ENCODE measurements at regions not wholly inside any gene's neighbourhood (a gene's known extent, or its start where the extent isn't known, plus 50 kb on each side); places are given as distances from the start of the nearest gene placed in this dataset.

GRCh38 chr6:147758303-147758702, 249.8 kb downstream of the SAMD5 start:
- WGBS, 2 donors = 71 to 81% methylated on average over 2 of the region's 2 CpGs
- Histone ChIP-seq H3K4me3 (no peak overlapping the region), H3K4me1 (no peaks in the 10 kb centered on the region), H3K36me3 (no peaks in the 10 kb centered on the region), H3K27ac (no peak overlapping the region), H3K27me3 (no peaks in the 10 kb centered on the region), H3K9me3 (no peaks in the 10 kb centered on the region)
- TF ChIP-seq CTCF (IDR thresholded peaks at IDR 0.05) = no peak
- intact Hi-C loops (cut with DNase I) = no loop called here
- no peak for DNase-seq

- Histone ChIP-seq H3K9me3 (no peaks in the 10 kb centered on the region), H3K4me1 (no peaks in the 10 kb centered on the region), H3K27ac (no peak overlapping the region), H3K36me3 (no peaks in the 10 kb centered on the region), H3K27me3 (no peaks in the 10 kb centered on the region), H3K4me3 (no peak overlapping the region)
- no peak for DNase-seq
- WGBS, 2 donors = 81 to 86% methylated on average over 3 of the region's 3 CpGs
- intact Hi-C loops (cut with DNase I) = no loop called here
- no peak for TF ChIP-seq CTCF (IDR thresholded peaks at IDR 0.05)
- TF ChIP-seq POLR2A (IDR thresholded peaks at IDR 0.05) = no peak
Observed at GRCh38 chr6:147759093-147759492, 250.6 kb downstream of the SAMD5 start.

DNA sequence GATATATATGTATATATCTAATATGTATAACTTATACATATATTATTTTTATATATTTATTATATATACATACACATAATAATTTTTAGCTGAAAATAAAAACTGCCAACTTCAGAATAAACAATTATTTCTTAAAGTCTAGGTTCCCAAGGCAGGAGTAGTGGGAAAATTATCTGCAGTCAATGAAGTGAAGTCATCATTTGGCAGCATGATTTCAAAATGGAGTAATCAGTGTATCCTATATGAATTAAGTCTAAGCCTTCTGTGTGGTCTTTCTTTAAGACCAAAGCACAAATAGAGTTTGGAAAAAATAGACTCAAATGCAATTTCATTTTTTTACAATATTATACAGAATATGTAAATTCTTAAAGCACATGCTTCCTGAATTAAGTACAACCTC, 251.0 kb downstream of the SAMD5 start:
- TF ChIP-seq CTCF (IDR thresholded peaks at IDR 0.05) = no peak
- TF ChIP-seq POLR2A (IDR thresholded peaks at IDR 0.05) = no peak
- H3K4me1 ChIP-seq = no peaks in the 10 kb centered on the region
- H3K27ac ChIP-seq = no peak overlapping the region
- no peaks in the 10 kb centered on the region for H3K27me3 ChIP-seq
- intact Hi-C loops (cut with DNase I) = no loop called here
- H3K9me3 ChIP-seq = no peaks in the 10 kb centered on the region
- no peaks in the 10 kb centered on the region for H3K36me3 ChIP-seq
- no peak for DNase-seq
- no peak overlapping the region for H3K4me3 ChIP-seq

GRCh38 chr6:147765541-147765940, 257.1 kb downstream of the SAMD5 start:
- Histone ChIP-seq H3K27me3 (no peaks in the 10 kb centered on the region), H3K4me1 (peaks cover 0 to 18% (median 0%) of the 10 kb centered on the region in 3 donors), H3K27ac (no peak overlapping the region), H3K9me3 (no peaks in the 10 kb centered on the region), H3K36me3 (no peaks in the 10 kb centered on the region), H3K4me3 (no peak overlapping the region)
- 41 to 43% methylated on average over 5 of the region's 5 CpGs for WGBS, 2 donors
- TF ChIP-seq POLR2A (IDR thresholded peaks at IDR 0.05) (no peak), CTCF (IDR thresholded peaks at IDR 0.05) (no peak)
- DNase-seq = no peak
- intact Hi-C loops (cut with DNase I) = no loop called here

- H3K27ac ChIP-seq = peak overlapping the region in 1 of 4 donors; percentile 43
- no peak for DNase-seq
- WGBS, 2 donors = 73 to 81% methylated on average over 5 of the region's 5 CpGs
- H3K4me3 ChIP-seq = no peak overlapping the region
- no peaks in the 10 kb centered on the region for H3K36me3 ChIP-seq
- H3K9me3 ChIP-seq = no peaks in the 10 kb centered on the region
- TF ChIP-seq CTCF (IDR thresholded peaks at IDR 0.05) (no peak), POLR2A (IDR thresholded peaks at IDR 0.05) (no peak)
- H3K4me1 ChIP-seq = peaks cover 0 to 18% (median 0%) of the 10 kb centered on the region in 3 donors
- H3K27me3 ChIP-seq = no peaks in the 10 kb centered on the region
- intact Hi-C loops (cut with DNase I) = no loop called here
Observed at GRCh38 chr6:147768969-147769368, 260.5 kb downstream of the SAMD5 start.

All from esophagus squamous epithelium (tissue), 5 donors.